ENCODE measurements at regions not wholly inside any gene's neighbourhood (a gene's known extent, or its start where the extent isn't known, plus 50 kb on each side); places are given as distances from the start of the nearest gene placed in this dataset.

DNA sequence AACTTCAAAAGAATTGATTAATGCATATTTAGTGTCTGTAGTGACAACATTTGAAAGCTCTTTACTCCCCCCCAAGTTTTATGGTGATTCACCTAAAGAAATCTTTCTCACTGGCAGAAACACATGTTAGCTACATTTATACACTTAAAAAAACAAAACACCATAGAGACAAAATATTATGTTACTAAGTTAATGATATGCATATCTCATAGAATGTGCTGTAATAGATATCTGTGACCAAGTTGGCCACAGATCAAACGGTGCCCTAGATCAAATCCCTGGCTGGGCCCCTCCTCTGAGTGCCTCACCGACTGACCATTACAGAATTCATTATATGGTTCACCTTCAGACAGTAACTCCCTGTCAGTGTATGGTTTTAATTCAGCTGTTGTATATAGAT, 322.1 kb upstream of the LYPLAL1 start:
- POLR2A ChIA-PET = no interaction called here
- H3K4me3 ChIP-seq (ENCODE audit: low read depth, low read length, poor library complexity, severe bottlenecking) = no peak overlapping the region
- DNase-seq (ENCODE audit: low spot score) = no peak

DNA sequence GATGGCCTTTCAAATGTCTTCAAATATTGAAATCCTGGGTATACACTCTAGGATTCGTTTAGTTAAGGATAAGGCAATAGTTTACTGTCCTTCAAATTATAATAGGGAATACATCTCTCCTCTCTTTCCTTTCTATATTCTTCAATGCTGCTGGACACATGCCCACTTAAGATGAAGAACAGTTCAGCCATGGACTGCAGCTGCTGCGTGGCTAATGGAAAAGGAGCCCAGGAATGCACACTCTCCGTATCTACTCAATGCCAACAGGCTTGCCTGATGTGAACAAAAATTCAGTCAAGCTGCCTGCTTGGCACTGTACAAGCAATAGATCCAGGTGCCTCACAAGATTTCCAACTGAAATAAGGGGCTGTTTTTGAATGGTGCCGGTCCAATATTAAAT, 321.2 kb upstream of the LYPLAL1 start:
- ChIA-PET CTCF (ENCODE audit: unreplicated experiment) (no interaction called here), POLR2A (no interaction called here)
- H3K36me3 ChIP-seq (ENCODE audit: insufficient read depth, low read length) = no peaks in the 10 kb centered on the region
- H2AFZ ChIP-seq (ENCODE audit: low read length) = no peak overlapping the region
- TF ChIP-seq, protein P1, sequence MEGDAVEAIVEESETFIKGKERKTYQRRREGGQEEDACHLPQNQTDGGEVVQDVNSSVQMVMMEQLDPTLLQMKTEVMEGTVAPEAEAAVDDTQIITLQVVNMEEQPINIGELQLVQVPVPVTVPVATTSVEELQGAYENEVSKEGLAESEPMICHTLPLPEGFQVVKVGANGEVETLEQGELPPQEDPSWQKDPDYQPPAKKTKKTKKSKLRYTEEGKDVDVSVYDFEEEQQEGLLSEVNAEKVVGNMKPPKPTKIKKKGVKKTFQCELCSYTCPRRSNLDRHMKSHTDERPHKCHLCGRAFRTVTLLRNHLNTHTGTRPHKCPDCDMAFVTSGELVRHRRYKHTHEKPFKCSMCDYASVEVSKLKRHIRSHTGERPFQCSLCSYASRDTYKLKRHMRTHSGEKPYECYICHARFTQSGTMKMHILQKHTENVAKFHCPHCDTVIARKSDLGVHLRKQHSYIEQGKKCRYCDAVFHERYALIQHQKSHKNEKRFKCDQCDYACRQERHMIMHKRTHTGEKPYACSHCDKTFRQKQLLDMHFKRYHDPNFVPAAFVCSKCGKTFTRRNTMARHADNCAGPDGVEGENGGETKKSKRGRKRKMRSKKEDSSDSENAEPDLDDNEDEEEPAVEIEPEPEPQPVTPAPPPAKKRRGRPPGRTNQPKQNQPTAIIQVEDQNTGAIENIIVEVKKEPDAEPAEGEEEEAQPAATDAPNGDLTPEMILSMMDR (conservative IDR thresholded peaks at IDR 0.05; ENCODE audit: low read length) = no peak
- TF ChIP-seq EZH2phosphoT487 (IDR thresholded peaks at IDR 0.05; ENCODE audit: borderline replicate concordance, low read depth, low read length) = no peak
- DNase-seq (ENCODE audit: low spot score) = no peak
- no peak overlapping the region for H3K4me2 ChIP-seq (ENCODE audit: low read length)
- H3K9me3 ChIP-seq (ENCODE audit: low read length) = no peaks in the 10 kb centered on the region
- no peaks in the 10 kb centered on the region for H3K4me1 ChIP-seq (ENCODE audit: insufficient read depth, low read length, poor library complexity, severe bottlenecking)
- H3K79me2 ChIP-seq (ENCODE audit: insufficient read depth, low read depth, low read length) = no peaks in the 10 kb centered on the region
- H4K20me1 ChIP-seq (ENCODE audit: insufficient read depth, low read length) = no peaks in the 10 kb centered on the region
- H3K4me3 ChIP-seq (ENCODE audit: low read depth, low read length, poor library complexity, severe bottlenecking) = no peak overlapping the region
- no peaks in the 10 kb centered on the region for H3K9me2 ChIP-seq (ENCODE audit: insufficient read depth, low read length)
- intact Hi-C loops (cut with micrococcal nuclease; ENCODE audit: unreplicated experiment) = no loop called here
- no peak overlapping the region for H3K27ac ChIP-seq (ENCODE audit: low read depth, low read length, poor library complexity, severe bottlenecking)
- no TSS peak for BruUV-seq (replicated peaks)

More for the DNA sequence above, 322.1 kb upstream of the LYPLAL1 start:
- TF ChIP-seq, protein P1 (conservative IDR thresholded peaks at IDR 0.05; ENCODE audit: low read length) = no peak
- TF ChIP-seq EZH2phosphoT487 (IDR thresholded peaks at IDR 0.05; ENCODE audit: borderline replicate concordance, low read depth, low read length) = no peak
- Histone ChIP-seq H2AFZ (ENCODE audit: low read length) (no peak overlapping the region), H3K79me2 (ENCODE audit: insufficient read depth, low read depth, low read length) (no peaks in the 10 kb centered on the region), H3K9me2 (ENCODE audit: insufficient read depth, low read length) (no peaks in the 10 kb centered on the region), H3K27ac (ENCODE audit: low read depth, low read length, poor library complexity, severe bottlenecking) (no peak overlapping the region), H3K4me2 (ENCODE audit: low read length) (no peak overlapping the region), H4K20me1 (ENCODE audit: insufficient read depth, low read length) (no peaks in the 10 kb centered on the region), H3K36me3 (ENCODE audit: insufficient read depth, low read length) (no peaks in the 10 kb centered on the region), H3K4me1 (ENCODE audit: insufficient read depth, low read length, poor library complexity, severe bottlenecking) (no peaks in the 10 kb centered on the region), H3K9me3 (ENCODE audit: low read length) (no peaks in the 10 kb centered on the region)
- intact Hi-C loops (cut with micrococcal nuclease; ENCODE audit: unreplicated experiment) = no loop called here
- CTCF ChIA-PET (ENCODE audit: unreplicated experiment) = no interaction called here
- no TSS peak for BruUV-seq (replicated peaks)

DNA sequence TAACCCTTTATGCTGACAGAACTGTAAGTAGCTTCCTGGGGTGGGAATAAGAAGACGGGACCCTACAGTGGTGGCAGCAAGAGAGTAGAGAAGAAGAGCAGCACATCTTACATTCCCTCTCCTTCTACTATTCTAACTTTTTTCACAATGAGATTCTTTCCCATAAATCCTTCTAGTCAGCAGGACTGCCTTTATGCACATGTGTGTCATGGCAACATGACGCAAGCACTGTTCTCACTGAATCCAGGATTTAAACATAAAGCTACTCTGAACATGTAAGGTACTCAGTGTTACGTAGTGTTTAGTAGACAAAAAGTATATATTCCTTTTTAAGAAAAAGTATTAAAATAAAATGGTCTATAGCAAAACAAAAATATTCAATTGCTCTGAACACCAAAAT, 309.7 kb upstream of the LYPLAL1 start:
- CTCF ChIA-PET (ENCODE audit: unreplicated experiment) = no interaction called here
- H3K27ac ChIP-seq (ENCODE audit: low read depth, low read length, poor library complexity, severe bottlenecking) = no peak overlapping the region
- no peaks in the 10 kb centered on the region for H3K9me3 ChIP-seq (ENCODE audit: low read length)
- no peaks in the 10 kb centered on the region for H3K4me1 ChIP-seq (ENCODE audit: insufficient read depth, low read length, poor library complexity, severe bottlenecking)
- no peaks in the 10 kb centered on the region for H4K20me1 ChIP-seq (ENCODE audit: insufficient read depth, low read length)
- no peak for TF ChIP-seq EZH2phosphoT487 (IDR thresholded peaks at IDR 0.05; ENCODE audit: borderline replicate concordance, low read depth, low read length)
- TF ChIP-seq, protein P1 (conservative IDR thresholded peaks at IDR 0.05; ENCODE audit: low read length) = no peak
- no peak overlapping the region for H2AFZ ChIP-seq (ENCODE audit: low read length)
- H3K4me2 ChIP-seq (ENCODE audit: low read length) = no peak overlapping the region
- DNase-seq (ENCODE audit: low spot score) = no peak
- BruUV-seq (replicated peaks) = no TSS peak
- POLR2A ChIA-PET = interaction anchor here (0.6 kb wide), 1 partner anchor 282 kb away, joined by 3 read pairs; no protein-coding TSS in a partner anchor
- H3K79me2 ChIP-seq (ENCODE audit: insufficient read depth, low read depth, low read length) = no peaks in the 10 kb centered on the region
- no peaks in the 10 kb centered on the region for H3K36me3 ChIP-seq (ENCODE audit: insufficient read depth, low read length)
- intact Hi-C loops (cut with micrococcal nuclease; ENCODE audit: unreplicated experiment) = no loop called here
- H3K4me3 ChIP-seq (ENCODE audit: low read depth, low read length, poor library complexity, severe bottlenecking) = no peak overlapping the region
- no peaks in the 10 kb centered on the region for H3K9me2 ChIP-seq (ENCODE audit: insufficient read depth, low read length)

Measured in OCI-LY7 (cell line).